ENCODE measurements at regions not wholly inside any gene's neighbourhood (a gene's known extent, or its start where the extent isn't known, plus 50 kb on each side); places are given as distances from the start of the nearest gene placed in this dataset.

- intact Hi-C loops (cut with DNase I), result no loop called here
- Histone ChIP-seq H3K4me3 (no peak overlapping the region), H3K4me1 (replicated peaks) (peaks cover 4% of the 10 kb centered on the region), H3K9me3 (no peaks in the 10 kb centered on the region), H3K36me3 (no peaks in the 10 kb centered on the region), H3K27ac (no peak overlapping the region), H3K27me3 (replicated peaks; ENCODE audit: insufficient read depth) (no peaks in the 10 kb centered on the region)
- DNase-seq (ENCODE audit: low spot score), result no peak
- TF ChIP-seq POLR2A (IDR thresholded peaks at IDR 0.05) (no peak), CTCF (IDR thresholded peaks at IDR 0.05) (no peak), POLR2AphosphoS5 (IDR thresholded peaks at IDR 0.05) (no peak)
- WGBS, result 96% methylated on average over 1 of the region's 1 CpG
Observed at GRCh38 chr2:150878356-150878755, 383.3 kb downstream of the RBM43 start.

- intact Hi-C loops (cut with DNase I), result no loop called here
- Histone ChIP-seq H3K4me3 (no peak overlapping the region), H3K36me3 (no peaks in the 10 kb centered on the region), H3K27me3 (replicated peaks; ENCODE audit: insufficient read depth) (no peaks in the 10 kb centered on the region), H3K4me1 (replicated peaks) (peaks cover 4% of the 10 kb centered on the region), H3K9me3 (no peaks in the 10 kb centered on the region), H3K27ac (no peak overlapping the region)
- WGBS, result 67% methylated on average over 5 of the region's 5 CpGs
- TF ChIP-seq POLR2A (IDR thresholded peaks at IDR 0.05), result no peak
- no peak for TF ChIP-seq CTCF (IDR thresholded peaks at IDR 0.05)
- no peak for TF ChIP-seq POLR2AphosphoS5 (IDR thresholded peaks at IDR 0.05)
- no peak for DNase-seq (ENCODE audit: low spot score)
Observed at GRCh38 chr2:150876251-150876950, 385.3 kb downstream of the RBM43 start.

DNA sequence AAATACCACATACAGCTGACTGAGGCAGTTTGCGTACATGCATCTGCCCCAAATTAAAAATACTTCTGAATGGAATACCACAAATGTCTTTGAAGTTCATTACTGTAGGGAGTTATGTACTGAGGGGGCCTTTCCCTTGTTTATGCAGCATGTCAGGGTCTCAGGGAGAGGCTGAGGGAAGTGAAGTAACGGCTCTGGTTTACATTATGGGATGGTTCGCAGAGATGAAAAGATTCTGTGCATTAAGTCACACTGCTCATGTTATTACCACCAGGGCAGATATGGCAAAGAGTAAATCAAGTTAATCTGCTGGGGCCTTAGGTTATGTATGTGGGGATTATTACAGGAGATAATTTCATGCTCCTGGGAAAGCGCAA, 385.9 kb upstream of the RND3 start:
- H3K4me3 ChIP-seq, result no peak overlapping the region
- H3K27me3 ChIP-seq (replicated peaks; ENCODE audit: insufficient read depth), result no peaks in the 10 kb centered on the region
- WGBS, result 87% methylated on average over 4 of the region's 4 CpGs
- H3K9me3 ChIP-seq, result no peaks in the 10 kb centered on the region
- intact Hi-C loops (cut with DNase I), result no loop called here
- TF ChIP-seq CTCF (IDR thresholded peaks at IDR 0.05) (no peak), POLR2AphosphoS5 (IDR thresholded peaks at IDR 0.05) (no peak), POLR2A (IDR thresholded peaks at IDR 0.05) (no peak)
- H3K27ac ChIP-seq, result no peak overlapping the region
- peaks cover 4% of the 10 kb centered on the region for H3K4me1 ChIP-seq (replicated peaks)
- no peaks in the 10 kb centered on the region for H3K36me3 ChIP-seq
- no peak for DNase-seq (ENCODE audit: low spot score)

DNA sequence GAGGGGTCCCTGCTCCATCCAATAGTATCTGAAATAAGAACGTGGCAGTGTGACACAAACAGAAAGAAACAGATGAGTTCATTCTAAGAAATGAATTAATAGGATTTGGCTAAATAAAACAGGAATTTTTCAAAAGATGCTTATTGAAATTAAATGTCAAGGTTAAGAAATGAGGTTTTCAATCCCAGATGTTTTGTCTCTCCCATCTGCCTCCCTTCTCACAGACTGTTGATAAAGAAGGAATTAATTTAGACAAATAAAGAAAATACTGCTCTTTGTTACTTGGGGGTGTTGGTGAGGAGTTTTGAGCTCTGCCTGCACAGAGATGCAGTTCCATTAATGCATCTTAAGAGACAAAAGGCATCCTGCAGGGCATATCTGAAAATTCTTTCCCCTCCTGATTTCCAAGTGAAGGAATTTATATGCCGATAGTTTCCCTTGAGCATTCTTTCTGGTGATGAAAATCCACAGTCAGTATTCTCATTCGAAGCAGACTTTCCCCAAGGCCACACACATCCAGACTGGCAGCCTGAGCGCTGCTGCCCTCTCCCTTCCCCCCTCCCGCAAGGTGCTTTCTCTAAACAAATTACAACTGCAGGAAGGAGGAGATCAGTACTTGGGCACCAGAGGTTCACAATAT, 385.4 kb upstream of the RND3 start:
- intact Hi-C loops (cut with DNase I), result no loop called here
- 66% methylated on average over 5 of the region's 5 CpGs for WGBS
- no peak overlapping the region for H3K4me3 ChIP-seq
- no peak for DNase-seq (ENCODE audit: low spot score)
- H3K27ac ChIP-seq, result no peak overlapping the region
- TF ChIP-seq POLR2AphosphoS5 (IDR thresholded peaks at IDR 0.05) (no peak), POLR2A (IDR thresholded peaks at IDR 0.05) (no peak), CTCF (IDR thresholded peaks at IDR 0.05) (no peak)
- H3K27me3 ChIP-seq (replicated peaks; ENCODE audit: insufficient read depth), result no peaks in the 10 kb centered on the region
- H3K4me1 ChIP-seq (replicated peaks), result peaks cover 4% of the 10 kb centered on the region
- H3K9me3 ChIP-seq, result no peaks in the 10 kb centered on the region
- H3K36me3 ChIP-seq, result no peaks in the 10 kb centered on the region

DNA sequence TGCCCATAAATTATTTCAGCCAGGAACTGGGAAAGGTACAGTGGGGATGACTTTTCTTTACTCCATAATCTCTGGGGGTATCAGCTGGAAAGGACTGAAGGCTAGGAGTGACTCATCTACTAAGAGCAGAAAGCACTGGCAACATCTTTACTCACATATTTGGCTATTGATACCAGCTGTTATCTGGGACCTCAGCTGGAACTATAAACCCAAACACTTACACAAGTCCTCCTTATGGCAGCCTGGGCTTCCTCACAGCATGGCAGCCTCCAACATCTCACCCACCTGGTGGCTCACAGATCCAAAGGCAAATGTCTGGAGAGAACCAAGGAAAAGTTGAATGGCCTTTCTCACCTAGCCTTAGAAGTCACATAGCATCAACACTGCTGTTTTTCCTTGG, 379.0 kb upstream of the RND3 start:
- no peak for TF ChIP-seq CTCF (IDR thresholded peaks at IDR 0.05)
- no peak for TF ChIP-seq POLR2A (IDR thresholded peaks at IDR 0.05)
- TF ChIP-seq POLR2AphosphoS5 (IDR thresholded peaks at IDR 0.05), result no peak
- DNase-seq (ENCODE audit: low spot score), result no peak
- Histone ChIP-seq H3K27ac (no peak overlapping the region), H3K4me3 (no peak overlapping the region), H3K27me3 (replicated peaks; ENCODE audit: insufficient read depth) (no peaks in the 10 kb centered on the region), H3K36me3 (no peaks in the 10 kb centered on the region), H3K9me3 (no peaks in the 10 kb centered on the region), H3K4me1 (replicated peaks) (no peaks in the 10 kb centered on the region)
- intact Hi-C loops (cut with DNase I), result no loop called here

Measured in prostate gland (tissue), 2 donors.